ENCODE measurements at regions not wholly inside any gene's neighbourhood (a gene's known extent, or its start where the extent isn't known, plus 50 kb on each side); places are given as distances from the start of the nearest gene placed in this dataset.
A peak's percentile ranks its signal among the peaks of the same experiment; 100 is the strongest.
"Not testable (repeated sequence)": the region's sequence is repeated elsewhere in the genome, so short reads cannot be mapped to it uniquely, and the experiment has no call there.

- DNase-seq (ENCODE audit: low read depth): no peak
Measured at GRCh38 chr16:63512910-63513309, 1476.7 kb upstream of the CDH8 start.

GRCh38 chr16:63497408-63497807 is 1461.2 kb upstream of the CDH8 start:
- DNase-seq (ENCODE audit: low read depth): no peak

- no peak for DNase-seq (ENCODE audit: low read depth)
Measured at GRCh38 chr16:63496282-63496681, 1460.0 kb upstream of the CDH8 start.

GRCh38 chr16:63488955-63489354 is 1452.7 kb upstream of the CDH8 start:
- DNase-seq (ENCODE audit: low read depth): no peak

GRCh38 chr16:63481060-63481459 is 1444.8 kb upstream of the CDH8 start:
- DNase-seq (ENCODE audit: low read depth): no peak

- no peak for DNase-seq (ENCODE audit: low read depth)
Measured at GRCh38 chr16:63473725-63474124, 1437.5 kb upstream of the CDH8 start.

GRCh38 chr16:63467513-63467912 is 1431.3 kb upstream of the CDH8 start:
- no peak for DNase-seq (ENCODE audit: low read depth)

GRCh38 chr16:63462316-63462715 is 1426.1 kb upstream of the CDH8 start:
- DNase-seq (ENCODE audit: low read depth): no peak

- DNase-seq (ENCODE audit: low read depth): peak; percentile 27
Measured at GRCh38 chr16:63461248-63461841, 1425.1 kb upstream of the CDH8 start.

GRCh38 chr16:63458846-63459245 is 1422.6 kb upstream of the CDH8 start:
- DNase-seq (ENCODE audit: low read depth): no peak

- DNase-seq (ENCODE audit: low read depth): no peak
Measured at GRCh38 chr16:63457869-63458268, 1421.6 kb upstream of the CDH8 start.

GRCh38 chr16:63453261-63453660 is 1417.0 kb upstream of the CDH8 start:
- DNase-seq (ENCODE audit: low read depth): no peak

GRCh38 chr16:63447121-63447520 is 1410.9 kb upstream of the CDH8 start:
- DNase-seq (ENCODE audit: low read depth): no peak

- DNase-seq (ENCODE audit: low read depth): no peak
Measured at GRCh38 chr16:63442246-63442645, 1406.0 kb upstream of the CDH8 start.

- no peak for DNase-seq (ENCODE audit: low read depth)
Measured at GRCh38 chr16:63426275-63426870, 1390.1 kb upstream of the CDH8 start.

- no peak for DNase-seq (ENCODE audit: low read depth)
Measured at GRCh38 chr16:63422715-63423114, 1386.5 kb upstream of the CDH8 start.

- no peak for DNase-seq (ENCODE audit: low read depth)
Measured at GRCh38 chr16:63416712-63417111, 1380.5 kb upstream of the CDH8 start.

GRCh38 chr16:63415014-63415413 is 1378.8 kb upstream of the CDH8 start:
- no peak for DNase-seq (ENCODE audit: low read depth)

- DNase-seq (ENCODE audit: low read depth): no peak
Measured at GRCh38 chr16:63410594-63410993, 1374.4 kb upstream of the CDH8 start.

- DNase-seq (ENCODE audit: low read depth): no peak
Measured at GRCh38 chr16:63403792-63404191, 1367.6 kb upstream of the CDH8 start.

- DNase-seq (ENCODE audit: low read depth): not testable (repeated sequence)
Measured at GRCh38 chr16:63388277-63388676, 1352.0 kb upstream of the CDH8 start.

- no peak for DNase-seq (ENCODE audit: low read depth)
Measured at GRCh38 chr16:63385714-63386432, 1349.6 kb upstream of the CDH8 start.

GRCh38 chr16:63373744-63374143 is 1337.5 kb upstream of the CDH8 start:
- DNase-seq (ENCODE audit: low read depth): no peak
